ENCODE measurements at regions not wholly inside any gene's neighbourhood (a gene's known extent, or its start where the extent isn't known, plus 50 kb on each side); places are given as distances from the start of the nearest gene placed in this dataset.

GRCh38 chr16:82497139-82497538 is 129.6 kb upstream of the CDH13 start:
- DNase-seq (ENCODE audit: low spot score), result no peak

- no peak for DNase-seq (ENCODE audit: low spot score)
Measured at GRCh38 chr16:82488460-82488859, 138.3 kb upstream of the CDH13 start.

DNA sequence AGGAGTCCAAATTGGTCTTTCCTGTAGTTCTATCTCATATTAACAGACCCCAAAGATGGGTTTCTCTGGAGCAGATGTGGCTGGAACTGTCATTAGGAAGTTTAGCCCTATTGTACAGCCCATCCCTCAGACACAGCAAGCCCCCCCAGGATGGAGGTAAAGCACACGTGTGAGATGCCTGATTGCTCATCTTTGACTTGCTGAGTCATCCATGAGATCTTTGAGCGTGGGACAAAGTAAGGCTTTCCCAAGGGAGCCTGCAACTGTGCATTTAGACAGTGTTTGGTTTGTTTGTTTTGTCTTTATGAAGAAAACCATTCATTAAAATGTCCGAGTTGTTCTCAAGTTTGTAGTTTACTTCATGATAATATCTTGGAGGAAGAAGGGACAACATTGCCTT is 145.3 kb upstream of the CDH13 start:
- no peak for DNase-seq (ENCODE audit: low spot score)

- DNase-seq (ENCODE audit: low spot score), result no peak
Measured at GRCh38 chr16:82476786-82477185, 150.0 kb upstream of the CDH13 start.

- no peak for DNase-seq (ENCODE audit: low spot score)
Measured at GRCh38 chr16:82470620-82471152, 156.1 kb upstream of the CDH13 start.

GRCh38 chr16:82470016-82470415 is 156.8 kb upstream of the CDH13 start:
- DNase-seq (ENCODE audit: low spot score), result no peak

DNA sequence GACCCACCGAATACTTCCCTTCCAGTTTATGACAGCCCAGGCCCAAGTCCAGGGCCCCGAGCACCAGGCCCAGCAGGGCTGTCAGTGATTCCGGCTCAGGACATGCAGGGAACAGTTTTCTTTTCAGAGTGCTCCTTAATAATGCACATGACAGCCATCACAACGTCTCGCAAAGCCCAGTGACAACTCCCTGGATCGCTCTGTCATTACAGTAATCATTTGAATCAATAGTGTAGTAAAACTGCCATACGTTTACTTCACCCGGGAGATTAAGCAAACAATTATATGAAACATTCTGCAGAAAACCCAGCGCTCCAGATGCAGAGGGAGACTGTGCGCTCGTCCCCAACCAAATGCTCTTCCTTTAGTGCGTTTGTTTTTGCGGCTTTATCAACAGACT is 162.6 kb upstream of the CDH13 start:
- DNase-seq (ENCODE audit: low spot score), result no peak

- DNase-seq (ENCODE audit: low spot score), result no peak
Measured at GRCh38 chr16:82460766-82461165, 166.0 kb upstream of the CDH13 start.

GRCh38 chr16:82459580-82460256 is 167.1 kb upstream of the CDH13 start:
- no peak for DNase-seq (ENCODE audit: low spot score)

- peak; percentile 8 for DNase-seq (ENCODE audit: low spot score)
Measured at GRCh38 chr16:82456683-82457082, 170.1 kb upstream of the CDH13 start.

GRCh38 chr16:82454566-82454965 is 172.2 kb upstream of the CDH13 start:
- no peak for DNase-seq (ENCODE audit: low spot score)

- DNase-seq (ENCODE audit: low spot score), result no peak
Measured at GRCh38 chr16:82454152-82454551, 172.6 kb upstream of the CDH13 start.

DNA sequence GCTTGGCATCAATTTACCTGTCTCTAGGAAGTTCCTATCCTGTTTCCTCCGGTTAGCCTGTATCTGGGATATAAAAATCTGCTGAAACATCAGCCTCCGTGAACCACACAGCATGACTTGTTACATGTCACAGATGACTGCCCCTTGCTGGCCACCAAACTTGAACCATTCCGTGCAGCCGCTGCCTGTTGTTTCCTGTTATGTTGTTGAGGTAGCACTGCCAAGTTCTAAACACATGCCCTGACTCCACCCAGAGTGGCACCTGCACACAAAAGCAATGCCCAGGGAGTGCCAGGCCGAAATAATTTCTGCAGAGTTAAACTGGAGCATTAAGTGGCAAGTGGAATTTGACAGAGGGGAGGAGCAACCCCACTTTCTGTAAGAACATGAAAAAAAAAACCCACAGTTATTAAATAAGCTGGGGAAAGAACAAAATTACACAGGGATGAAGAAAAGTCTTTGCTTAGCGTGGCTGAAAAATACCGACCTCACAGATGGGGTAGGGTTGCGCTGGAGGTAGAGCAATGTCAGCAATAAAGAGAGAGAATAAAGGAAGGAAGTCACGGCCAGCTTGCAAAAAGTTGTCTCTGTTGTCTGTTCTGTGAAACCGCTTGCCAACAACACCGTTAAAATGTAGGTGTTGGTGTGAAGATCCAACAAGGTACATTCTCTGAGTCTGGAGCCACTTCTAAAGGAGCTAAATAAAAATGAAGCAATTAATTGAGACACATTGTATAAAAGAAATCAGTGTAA is 174.6 kb upstream of the CDH13 start:
- DNase-seq (ENCODE audit: low spot score), result no peak

- no peak for DNase-seq (ENCODE audit: low spot score)
Measured at GRCh38 chr16:82451449-82451848, 175.3 kb upstream of the CDH13 start.

- DNase-seq (ENCODE audit: low spot score), result no peak
Measured at GRCh38 chr16:82440336-82440735, 186.4 kb upstream of the CDH13 start.

DNA sequence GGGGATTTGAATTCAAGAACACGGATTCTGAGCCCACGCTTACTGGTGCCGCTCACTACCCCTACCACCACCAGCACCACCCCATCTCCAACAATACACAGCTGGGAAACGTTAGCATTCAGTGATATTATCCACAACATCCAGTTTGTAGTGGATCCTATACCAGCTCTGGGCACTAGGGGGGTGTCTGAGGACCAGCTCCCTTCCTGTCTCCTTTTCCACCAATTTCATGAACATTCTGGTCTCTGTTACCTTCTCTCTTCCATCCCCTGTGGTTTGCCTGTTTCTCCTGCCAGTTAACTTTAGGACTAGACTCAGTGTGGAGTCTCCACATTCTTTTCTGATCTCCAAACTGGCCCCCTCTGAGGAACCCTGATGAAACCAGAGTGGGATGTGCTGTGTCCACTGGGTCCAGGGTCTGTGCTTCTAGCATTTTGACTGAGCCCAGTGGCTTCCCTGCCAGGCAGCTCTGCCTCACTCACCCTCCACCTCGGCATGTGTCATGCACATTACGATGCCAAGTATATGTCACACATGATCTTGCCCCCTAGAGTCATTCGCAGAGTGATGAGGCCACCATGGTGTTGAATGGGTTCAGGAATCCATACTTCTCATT is 187.0 kb upstream of the CDH13 start:
- no peak for DNase-seq (ENCODE audit: low spot score)

DNA sequence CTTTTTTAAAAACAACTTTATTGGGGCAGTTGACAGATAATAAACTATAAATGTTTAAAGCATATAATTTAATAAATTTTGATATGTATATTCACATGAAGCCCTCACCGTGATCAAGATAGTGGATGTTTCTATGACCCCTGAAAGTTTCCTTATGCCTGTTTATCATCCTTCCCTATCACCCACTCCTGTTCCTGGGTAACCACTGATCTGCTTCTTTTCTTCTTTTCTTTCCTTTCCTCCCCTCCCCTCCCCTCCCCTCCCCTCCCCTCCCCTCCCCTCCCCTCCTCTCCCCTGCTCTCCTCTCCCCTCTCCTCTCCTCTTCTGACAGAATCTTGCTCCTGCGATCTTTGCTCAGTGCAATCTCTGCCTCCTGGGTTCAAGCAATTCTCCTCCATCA is 193.7 kb upstream of the CDH13 start:
- no peak for DNase-seq (ENCODE audit: low spot score)

GRCh38 chr16:82432261-82432660 is 194.5 kb upstream of the CDH13 start:
- no peak for DNase-seq (ENCODE audit: low spot score)

GRCh38 chr16:82425661-82426060 is 201.1 kb upstream of the CDH13 start:
- DNase-seq (ENCODE audit: low spot score), result no peak

DNA sequence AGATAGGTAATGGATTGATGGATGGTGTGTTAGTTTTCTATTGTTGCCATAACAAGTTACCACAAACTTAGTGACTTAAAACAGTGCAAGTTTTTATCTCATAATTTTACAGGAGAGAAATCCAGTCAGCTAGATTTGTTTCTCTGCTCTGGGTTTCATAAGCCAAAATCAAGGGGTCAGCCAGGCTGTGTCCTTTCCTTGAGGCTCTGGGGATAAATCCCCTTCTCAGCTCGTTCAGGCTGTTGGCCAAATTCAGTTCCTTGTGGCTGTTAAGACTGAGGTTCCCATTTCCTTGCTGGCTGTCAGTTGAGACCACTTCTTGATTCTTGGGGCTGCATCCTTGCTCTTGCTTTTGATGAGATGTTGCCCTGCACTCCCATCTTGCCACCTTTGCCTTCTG is 204.9 kb upstream of the CDH13 start:
- DNase-seq (ENCODE audit: low spot score), result no peak

GRCh38 chr16:82419332-82419731 is 207.4 kb upstream of the CDH13 start:
- no peak for DNase-seq (ENCODE audit: low spot score)

- DNase-seq (ENCODE audit: low spot score), result no peak
Measured at GRCh38 chr16:82414476-82414875, 212.3 kb upstream of the CDH13 start.

DNA sequence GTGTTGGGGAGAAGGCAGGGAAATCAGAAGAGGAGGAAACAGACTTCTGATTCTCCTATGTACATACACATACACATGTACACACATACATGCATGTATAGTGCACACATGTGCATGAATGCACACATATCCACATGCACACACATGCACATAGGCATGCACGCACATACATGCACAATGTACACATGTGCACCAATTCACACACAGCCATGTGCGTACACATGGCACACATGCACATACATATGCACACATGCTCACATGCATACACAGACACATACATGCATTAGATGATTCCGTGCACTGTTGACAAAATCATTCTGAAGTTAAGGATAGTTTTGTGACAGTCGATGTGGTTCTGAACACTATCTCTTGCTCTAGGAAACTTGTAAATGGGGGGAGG is 214.0 kb upstream of the CDH13 start:
- no peak for DNase-seq (ENCODE audit: low spot score)
